IPS-NIHi7 (cell line): ENCODE measurements at regions not wholly inside any gene's neighbourhood (a gene's known extent, or its start where the extent isn't known, plus 50 kb on each side); places are given as distances from the start of the nearest gene placed in this dataset.
"Not testable (repeated sequence)": the region's sequence is repeated elsewhere in the genome, so short reads cannot be mapped to it uniquely, and the experiment has no call there.

Source experiments
- DNase-seq: peaks from one replicate; pipeline ENCODE4 v3.0.0; 2012; ENCODE audit warnings: mixed read lengths; ENCODE audit errors: extremely low spot score

GRCh38 chr2:39830610-39831009 lies 51.6 kb upstream of the THUMPD2 start:
- not testable (repeated sequence) for DNase-seq
